Astrocyte of the spinal cord (primary cell): ENCODE measurements at regions not wholly inside any gene's neighbourhood (a gene's known extent, or its start where the extent isn't known, plus 50 kb on each side); places are given as distances from the start of the nearest gene placed in this dataset.

ENCODE experiments used
- DNase-seq: peaks from one replicate; pipeline ENCODE4 v3.0.0; 2011; ENCODE audit warnings: low read depth, low spot score
- H3K4me3 ChIP-seq: 2 replicates; pipeline ENCODE4 v1.5.1; 2011; ENCODE audit warnings: low read depth, mild to moderate bottlenecking, low read length, moderate library complexity
- CTCF ChIP-seq: IDR thresholded peaks from 2 replicates; pipeline ENCODE4 v1.5.1; 2012; ENCODE audit warnings: low read depth, mild to moderate bottlenecking, low read length, inconsistent platforms
- in situ Hi-C: cut with HindIII; loops from 2 replicates; pipeline ENCODE4 v1.10.0; 2017; ENCODE audit warnings: low sequenced_read_pairs

- in situ Hi-C loops: no loop called here
- TF ChIP-seq CTCF: no peak
- no peak overlapping the region for H3K4me3 ChIP-seq
- DNase-seq: no peak
Measured at GRCh38 chr5:124230456-124230855, 516.0 kb downstream of the ZNF608 start.

- DNase-seq: no peak
- no peak overlapping the region for H3K4me3 ChIP-seq
- no peak for TF ChIP-seq CTCF
- in situ Hi-C loops: no loop called here
Measured at GRCh38 chr5:124229352-124229751, 517.1 kb downstream of the ZNF608 start.

- DNase-seq: no peak
- no peak overlapping the region for H3K4me3 ChIP-seq
- in situ Hi-C loops: no loop called here
- no peak for TF ChIP-seq CTCF
Measured at GRCh38 chr5:124227914-124228313, 518.5 kb downstream of the ZNF608 start.

- in situ Hi-C loops: no loop called here
- no peak for DNase-seq
- H3K4me3 ChIP-seq: no peak overlapping the region
- TF ChIP-seq CTCF: no peak
Measured at GRCh38 chr5:124220418-124220817, 526.0 kb downstream of the ZNF608 start.

- DNase-seq: no peak
- in situ Hi-C loops: no loop called here
- no peak for TF ChIP-seq CTCF
- H3K4me3 ChIP-seq: no peak overlapping the region
Measured at GRCh38 chr5:124212934-124213333, 533.5 kb downstream of the ZNF608 start.

GRCh38 chr5:124210111-124210910 is 536.1 kb downstream of the ZNF608 start:
- no peak for DNase-seq
- in situ Hi-C loops: no loop called here
- H3K4me3 ChIP-seq: no peak overlapping the region
- TF ChIP-seq CTCF: no peak

GRCh38 chr5:124207118-124207517 is 539.3 kb downstream of the ZNF608 start:
- no peak for DNase-seq
- H3K4me3 ChIP-seq: no peak overlapping the region
- in situ Hi-C loops: no loop called here
- no peak for TF ChIP-seq CTCF
